ENCODE measurements at regions not wholly inside any gene's neighbourhood (a gene's known extent, or its start where the extent isn't known, plus 50 kb on each side); places are given as distances from the start of the nearest gene placed in this dataset.

DNA sequence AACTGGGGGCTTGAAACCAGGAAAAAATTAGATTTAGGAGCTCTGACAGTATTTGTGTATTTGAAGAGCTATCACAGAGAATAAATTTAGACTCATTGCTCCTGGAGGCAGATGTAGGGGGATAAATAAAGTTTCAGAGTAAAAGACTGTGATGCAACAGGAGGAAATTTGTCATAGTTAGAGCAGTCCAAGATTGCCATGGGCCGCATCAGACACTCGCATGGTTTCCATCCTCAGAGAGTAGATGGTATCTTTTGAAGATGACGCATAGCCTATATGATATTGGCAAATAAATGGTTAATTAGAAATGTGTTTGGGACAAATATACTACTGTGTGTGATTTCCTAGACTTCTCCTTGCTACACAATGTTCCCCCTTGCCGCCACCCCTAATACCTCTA lies 170.5 kb downstream of the FTCDNL1 start:
- TF ChIP-seq IRF5 (IDR thresholded peaks at IDR 0.05; ENCODE audit: borderline replicate concordance) (no peak), ZZZ3 (IDR thresholded peaks at IDR 0.05; ENCODE audit: control insufficient read depth, insufficient read length, low read depth) (no peak), EP300 (IDR thresholded peaks at IDR 0.05; ENCODE audit: borderline replicate concordance in 1 of 2, control insufficient read depth in 1 of 2, low read depth in 2 of 2, low read length in 2 of 2) (no peak), EGR1 (IDR thresholded peaks at IDR 0.05; ENCODE audit: borderline replicate concordance in 1 of 2, low read depth in 2 of 2, low read length in 2 of 2) (no peak), REST (IDR thresholded peaks at IDR 0.05; ENCODE audit: low read depth, low read length) (no peak), ELK1 (IDR thresholded peaks at IDR 0.05; ENCODE audit: low read depth, low read length) (no peak), CTCF (IDR thresholded peaks at IDR 0.05 in 2 of 3, conservative IDR thresholded peaks at IDR 0.05 in 1 of 3; ENCODE audit: control insufficient read depth in 2 of 3, extremely low read depth in 1 of 3, insufficient read depth in 1 of 3, low read depth in 3 of 3, low read length in 3 of 3) (no peak), ASH2L (IDR thresholded peaks at IDR 0.05; ENCODE audit: borderline replicate concordance, low read depth) (no peak), CEBPB (IDR thresholded peaks at IDR 0.05; ENCODE audit: borderline replicate concordance in 1 of 2, low read depth in 2 of 2, low read length in 2 of 2) (no peak), CREB1 (IDR thresholded peaks at IDR 0.05; ENCODE audit: low read depth) (no peak), NFYB (IDR thresholded peaks at IDR 0.05; ENCODE audit: insufficient read depth, low read depth, low read length) (no peak)
- TF ChIP-seq, protein P1, sequence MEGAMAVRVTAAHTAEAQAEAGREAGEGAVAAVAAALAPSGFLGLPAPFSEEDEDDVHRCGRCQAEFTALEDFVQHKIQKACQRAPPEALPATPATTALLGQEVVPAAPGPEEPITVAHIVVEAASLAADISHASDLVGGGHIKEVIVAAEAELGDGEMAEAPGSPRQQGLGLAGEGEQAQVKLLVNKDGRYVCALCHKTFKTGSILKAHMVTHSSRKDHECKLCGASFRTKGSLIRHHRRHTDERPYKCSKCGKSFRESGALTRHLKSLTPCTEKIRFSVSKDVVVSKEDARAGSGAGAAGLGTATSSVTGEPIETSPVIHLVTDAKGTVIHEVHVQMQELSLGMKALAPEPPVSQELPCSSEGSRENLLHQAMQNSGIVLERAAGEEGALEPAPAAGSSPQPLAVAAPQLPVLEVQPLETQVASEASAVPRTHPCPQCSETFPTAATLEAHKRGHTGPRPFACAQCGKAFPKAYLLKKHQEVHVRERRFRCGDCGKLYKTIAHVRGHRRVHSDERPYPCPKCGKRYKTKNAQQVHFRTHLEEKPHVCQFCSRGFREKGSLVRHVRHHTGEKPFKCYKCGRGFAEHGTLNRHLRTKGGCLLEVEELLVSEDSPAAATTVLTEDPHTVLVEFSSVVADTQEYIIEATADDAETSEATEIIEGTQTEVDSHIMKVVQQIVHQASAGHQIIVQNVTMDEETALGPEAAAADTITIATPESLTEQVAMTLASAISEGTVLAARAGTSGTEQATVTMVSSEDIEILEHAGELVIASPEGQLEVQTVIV (IDR thresholded peaks at IDR 0.05; ENCODE audit: borderline replicate concordance, partially characterized antibody), result no peak
